HCT116 (cell line): ENCODE measurements at regions not wholly inside any gene's neighbourhood (a gene's known extent, or its start where the extent isn't known, plus 50 kb on each side); places are given as distances from the start of the nearest gene placed in this dataset.

Experiments used
- CTCF ChIP-seq, 3 experiments: fragments of 200-600 bp in 1 of 3; sonication (generic) in 1 of 3; IDR thresholded peaks in 2 of 3; conservative IDR thresholded peaks in 1 of 3; 2 replicates each; pipeline ENCODE4 v1.5.1; 2012 to 2017; ENCODE audit warnings: low read depth in 2 of 3, low read length in 2 of 3, antibody characterized with exemption in 1 of 3, borderline replicate concordance in 1 of 3, control low read depth in 1 of 3, mild to moderate bottlenecking in 1 of 3, mixed read lengths in 1 of 3, mixed run types in 1 of 3, moderate library complexity in 1 of 3; ENCODE audit not compliant: insufficient read depth in 1 of 3
- EZH2 ChIP-seq: fragments of 200-600 bp; sonication (generic); IDR thresholded peaks from 2 replicates; pipeline ENCODE4 v1.6.1; 2017; ENCODE audit warnings: antibody characterized with exemption, mixed run types
- JUND ChIP-seq: IDR thresholded peaks from 2 replicates; pipeline ENCODE4 v1.6.1; 2012
- YY1 ChIP-seq: IDR thresholded peaks from 2 replicates; pipeline ENCODE4 v1.6.1; 2011; ENCODE audit warnings: low read length, low read depth, moderate library complexity, mild to moderate bottlenecking; ENCODE audit not compliant: insufficient replicate concordance; ENCODE audit errors: extremely low read depth
- ZNF274 ChIP-seq: fragments of 200-500 bp; sonication (Bioruptor generic); IDR thresholded peaks from 2 replicates; pipeline ENCODE4 v1.6.1; 2014; ENCODE audit warnings: mild to moderate bottlenecking, low read depth, low read length, inconsistent platforms

DNA sequence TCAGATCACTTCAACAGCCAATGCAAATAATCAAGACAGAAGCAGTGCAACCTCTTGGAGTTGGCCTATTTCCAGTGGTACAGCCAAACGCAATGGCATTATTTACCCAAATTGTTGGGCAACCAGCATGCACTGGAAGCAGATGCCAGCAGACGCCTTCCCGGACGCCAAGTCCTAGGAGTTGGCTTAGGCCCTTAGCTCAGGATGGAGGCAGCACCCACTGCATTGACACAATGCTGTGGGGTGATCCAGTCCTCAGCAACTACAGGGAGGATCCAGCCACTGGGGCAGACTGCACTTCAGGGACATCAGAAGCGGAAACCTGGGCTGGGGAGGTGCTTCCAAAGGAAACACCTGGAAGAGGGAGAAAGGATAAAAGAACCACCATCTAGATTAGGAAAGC lies 290.4 kb downstream of the FAM43A start:
- no peak for TF ChIP-seq EZH2
- no peak for TF ChIP-seq CTCF (IDR thresholded peaks at IDR 0.05 in 2 of 3, conservative IDR thresholded peaks at IDR 0.05 in 1 of 3; ENCODE audit: borderline replicate concordance in 1 of 3, insufficient read depth in 1 of 3, low read depth in 2 of 3, low read length in 2 of 3)
- no peak for TF ChIP-seq YY1
- TF ChIP-seq JUND, result no peak
- no peak for TF ChIP-seq ZNF274
